Adrenal gland (tissue), 5 donors: ENCODE measurements at regions not wholly inside any gene's neighbourhood (a gene's known extent, or its start where the extent isn't known, plus 50 kb on each side); places are given as distances from the start of the nearest gene placed in this dataset.
"Not testable (repeated sequence)": the region's sequence is repeated elsewhere in the genome, so short reads cannot be mapped to it uniquely, and the experiment has no call there.

Experiments used
- CTCF ChIP-seq, 6 experiments: fragments of 450-650 bp in 4 of 6; fragments of 200-600 bp in 2 of 6; sonication (generic) in 1 of 6; IDR thresholded peaks; 1 replicate in 5 of 6; 2 replicates in 1 of 6; pipeline versions ENCODE4 v1.5.1 to v1.8.0; 2016 to 2021; ENCODE audit warnings: antibody characterized with exemption in 6 of 6, mild to moderate bottlenecking in 2 of 6, moderate library complexity in 1 of 6
- POLR2A ChIP-seq, 2 donors: fragments of 450-650 bp; IDR thresholded peaks; one replicate each; pipeline ENCODE4 v1.6.1; 2017; ENCODE audit warnings: antibody characterized with exemption in 2 of 2, mild to moderate bottlenecking in 2 of 2, moderate library complexity in 1 of 2
- donor health status: DM: no; HTN: no; CAD: no.

- not testable (repeated sequence) for TF ChIP-seq CTCF, POLR2A (IDR thresholded peaks at IDR 0.05)
These were observed 120.3 kb downstream of the AKR1D1 start for GRCh38 chr7:138196503-138196946.
